HCT116 (cell line): ENCODE measurements at regions not wholly inside any gene's neighbourhood (a gene's known extent, or its start where the extent isn't known, plus 50 kb on each side); places are given as distances from the start of the nearest gene placed in this dataset.

ENCODE experiments used
- ATAC-seq: fragments of 200-7000 bp; cut with Tn5 transposase; 2 replicates; pipeline ENCODE4 v1.9.1; 2020; ENCODE audit warnings: mild to moderate bottlenecking, moderate library complexity
- BruUV-seq: library from RNA; stranded (reverse); fragments of 400-500 nt; replicated peaks from 2 replicates; lab custom pipeline; 2021; lab: Mats Ljungman, UMichigan
- CTCF ChIA-PET: fragments of 300-600 bp; sonication (Branson Sonifier 250); formaldehyde crosslinking; loops from one replicate; lab custom pipeline; 2021; ENCODE audit warnings: antibody characterized with exemption; lab: Charles Lee
- POLR2A ChIA-PET: fragments of 300-600, 350-600 bp; sonication (Branson Sonifier 250); formaldehyde crosslinking; loops from one replicate; lab custom pipeline; 2021; ENCODE audit warnings: antibody characterized with exemption; lab: Charles Lee
- RAD21 ChIA-PET, 2 experiments: fragments of 300-600 bp; sonication (Branson Sonifier 250); formaldehyde crosslinking; loops; one replicate each; lab custom pipeline; 2023; ENCODE audit warnings: low total read pairs in 2 of 2; ENCODE audit not compliant: uncharacterized antibody in 2 of 2, unreplicated experiment in 2 of 2, low non-redundant PET in 1 of 2; lab: Charles Lee
- DNase-seq: peaks from one replicate; pipeline ENCODE4 v3.0.0-alpha.2; 2010; ENCODE audit warnings: low read depth, low spot score
- H2AFZ ChIP-seq: fragments of 200-600 bp; shearing (Covaris generic), sonication (generic); 2 replicates; pipeline ENCODE4 v1.6.1; 2017; ENCODE audit warnings: low read depth, mixed run types, mixed read lengths, antibody characterized with exemption, low read length; ENCODE audit not compliant: poor library complexity, severe bottlenecking
- H3K27ac ChIP-seq: 2 replicates; pipeline ENCODE4 v1.5.1; 2012; ENCODE audit warnings: low read depth, low read length
- H3K27me3 ChIP-seq: fragments of 200-600 bp; sonication (generic); 2 replicates; pipeline ENCODE4 v1.6.1; 2016; ENCODE audit warnings: mixed run types, low read length, mixed read lengths; ENCODE audit not compliant: insufficient read depth
- H3K36me3 ChIP-seq, 2 experiments: fragments of 200-500 bp in 1 of 2; fragments of 200-600 bp in 1 of 2; sonication (Bioruptor generic) in 1 of 2; sonication (generic) in 1 of 2; 2 replicates each; pipeline versions ENCODE4 v1.5.1 to v1.6.1; 2014 to 2016; ENCODE audit warnings: low read length in 2 of 2, inconsistent platforms in 1 of 2, mixed read lengths in 1 of 2, mixed run types in 1 of 2; ENCODE audit not compliant: insufficient read depth in 2 of 2, control insufficient read depth in 1 of 2
- H3K4me1 ChIP-seq, 2 experiments: fragments of 200-600 bp in 1 of 2; sonication (generic) in 1 of 2; 2 replicates each; pipeline versions ENCODE4 v1.5.1 to v1.6.1; 2012 to 2017; ENCODE audit warnings: low read length in 2 of 2, inconsistent platforms in 1 of 2, mild to moderate bottlenecking in 1 of 2, mixed read lengths in 1 of 2, mixed run types in 1 of 2, moderate library complexity in 1 of 2; ENCODE audit not compliant: insufficient read depth in 2 of 2, control insufficient read depth in 1 of 2
- H3K4me2 ChIP-seq: fragments of 200-600 bp; sonication (generic); 2 replicates; pipeline ENCODE4 v1.6.1; 2017; ENCODE audit warnings: mixed run types, low read length, mixed read lengths
- H3K4me3 ChIP-seq, 2 experiments: fragments of 200-600 bp in 1 of 2; sonication (generic) in 1 of 2; replicated peaks in 1 of 2; 2 replicates each; pipeline ENCODE4 v1.5.1; 2011 to 2016; ENCODE audit warnings: low read length in 2 of 2, control low read depth in 1 of 2, low read depth in 1 of 2, mild to moderate bottlenecking in 1 of 2, mixed read lengths in 1 of 2, mixed run types in 1 of 2
- H3K79me2 ChIP-seq: fragments of 200-600 bp; sonication (generic); 2 replicates; pipeline ENCODE4 v1.6.1; 2017; ENCODE audit warnings: mild to moderate bottlenecking, mixed run types, low read length, moderate library complexity, mixed read lengths; ENCODE audit not compliant: insufficient read depth
- H3K9ac ChIP-seq: fragments of 200-600 bp; sonication (generic); 2 replicates; pipeline ENCODE4 v1.6.1; 2016; ENCODE audit warnings: low read length, mixed read lengths
- H3K9me2 ChIP-seq: fragments of 200-600 bp; sonication (generic), shearing (Covaris generic); 2 replicates; pipeline ENCODE4 v1.6.1; 2017; ENCODE audit warnings: mixed run types, mild to moderate bottlenecking, moderate library complexity; ENCODE audit not compliant: insufficient read depth
- H3K9me3 ChIP-seq, 2 experiments: fragments of 200-500 bp in 1 of 2; fragments of 200-600 bp in 1 of 2; sonication (Bioruptor generic) in 1 of 2; sonication (generic) in 1 of 2; 2 replicates each; pipeline ENCODE4 v1.6.1; 2014 to 2017; ENCODE audit warnings: low read length in 2 of 2, mixed read lengths in 2 of 2, inconsistent platforms in 1 of 2, low read depth in 1 of 2, mild to moderate bottlenecking in 1 of 2, mixed run types in 1 of 2, moderate library complexity in 1 of 2; ENCODE audit not compliant: control insufficient read depth in 1 of 2, insufficient read depth in 1 of 2
- H4K20me1 ChIP-seq: fragments of 200-600 bp; sonication (generic), shearing (Covaris generic); 2 replicates; pipeline ENCODE4 v1.6.1; 2017; ENCODE audit warnings: mixed run types, mild to moderate bottlenecking, moderate library complexity; ENCODE audit not compliant: insufficient read depth
- EGR1 ChIP-seq: IDR thresholded peaks from 2 replicates; pipeline ENCODE4 v1.6.1; 2012; ENCODE audit warnings: low read depth
- SRF ChIP-seq: IDR thresholded peaks from 2 replicates; pipeline ENCODE4 v1.6.1; 2012; ENCODE audit warnings: low read depth
- ZBTB33 ChIP-seq: IDR thresholded peaks from 2 replicates; pipeline ENCODE4 v1.6.1; 2011; ENCODE audit warnings: mild to moderate bottlenecking, low read length, moderate library complexity; ENCODE audit not compliant: insufficient replicate concordance; ENCODE audit errors: extremely low read depth
- intact Hi-C: fragments of 100-400 bp; cut with micrococcal nuclease; formaldehyde crosslinking; loops from 2 replicates; pipeline ENCODE4 v1.10.0; 2022

- no peak overlapping the region for H3K4me2 ChIP-seq
- no peak for ATAC-seq
- peaks cover 8 to 37% of the 10 kb centered on the region in 2 experiments; a peak in 2 of 4 replicates for H3K9me3 ChIP-seq
- no TSS peak for BruUV-seq
- H3K27ac ChIP-seq: no peak overlapping the region
- H4K20me1 ChIP-seq: no peaks in the 10 kb centered on the region
- no peaks in the 10 kb centered on the region for H3K79me2 ChIP-seq
- H2AFZ ChIP-seq: no peak overlapping the region
- H3K4me1 ChIP-seq: no peaks in the 10 kb centered on the region
- RAD21 ChIA-PET: no interaction called here
- CTCF ChIA-PET: no interaction called here
- intact Hi-C loops: no loop called here
- POLR2A ChIA-PET: no interaction called here
- H3K9ac ChIP-seq: no peak overlapping the region
- H3K4me3 ChIP-seq: no peak overlapping the region
- H3K27me3 ChIP-seq: no peaks in the 10 kb centered on the region
- H3K36me3 ChIP-seq: no peaks in the 10 kb centered on the region
- no peaks in the 10 kb centered on the region for H3K9me2 ChIP-seq
- TF ChIP-seq ZBTB33 (no peak), EGR1 (no peak), SRF (no peak)
- TF ChIP-seq, all 23 proteins: peak for 0
- no peak for DNase-seq
These were observed 617.1 kb upstream of the ADAMTS16 start for GRCh38 chr5:4523038-4523437.

- DNase-seq: no peak
- H3K27me3 ChIP-seq: no peaks in the 10 kb centered on the region
- intact Hi-C loops: no loop called here
- H3K27ac ChIP-seq: no peak overlapping the region
- H4K20me1 ChIP-seq: no peaks in the 10 kb centered on the region
- H3K9ac ChIP-seq: no peak overlapping the region
- H3K4me1 ChIP-seq: no peaks in the 10 kb centered on the region
- H3K9me2 ChIP-seq: no peaks in the 10 kb centered on the region
- no peak overlapping the region for H2AFZ ChIP-seq
- ATAC-seq: no peak
- no peak overlapping the region for H3K4me2 ChIP-seq
- H3K4me3 ChIP-seq: no peak overlapping the region
- no TSS peak for BruUV-seq
- peaks cover 14 to 36% of the 10 kb centered on the region in 2 experiments; a peak in 3 of 4 replicates for H3K9me3 ChIP-seq
- POLR2A ChIA-PET: no interaction called here
- RAD21 ChIA-PET: no interaction called here
- no peaks in the 10 kb centered on the region for H3K36me3 ChIP-seq
- CTCF ChIA-PET: no interaction called here
- TF ChIP-seq SRF: no peak
- no peaks in the 10 kb centered on the region for H3K79me2 ChIP-seq
These were observed 608.1 kb upstream of the ADAMTS16 start for GRCh38 chr5:4531756-4532704.
